ENCODE measurements at regions not wholly inside any gene's neighbourhood (a gene's known extent, or its start where the extent isn't known, plus 50 kb on each side); places are given as distances from the start of the nearest gene placed in this dataset.
A peak's percentile ranks its signal among the peaks of the same experiment; 100 is the strongest.

DNA sequence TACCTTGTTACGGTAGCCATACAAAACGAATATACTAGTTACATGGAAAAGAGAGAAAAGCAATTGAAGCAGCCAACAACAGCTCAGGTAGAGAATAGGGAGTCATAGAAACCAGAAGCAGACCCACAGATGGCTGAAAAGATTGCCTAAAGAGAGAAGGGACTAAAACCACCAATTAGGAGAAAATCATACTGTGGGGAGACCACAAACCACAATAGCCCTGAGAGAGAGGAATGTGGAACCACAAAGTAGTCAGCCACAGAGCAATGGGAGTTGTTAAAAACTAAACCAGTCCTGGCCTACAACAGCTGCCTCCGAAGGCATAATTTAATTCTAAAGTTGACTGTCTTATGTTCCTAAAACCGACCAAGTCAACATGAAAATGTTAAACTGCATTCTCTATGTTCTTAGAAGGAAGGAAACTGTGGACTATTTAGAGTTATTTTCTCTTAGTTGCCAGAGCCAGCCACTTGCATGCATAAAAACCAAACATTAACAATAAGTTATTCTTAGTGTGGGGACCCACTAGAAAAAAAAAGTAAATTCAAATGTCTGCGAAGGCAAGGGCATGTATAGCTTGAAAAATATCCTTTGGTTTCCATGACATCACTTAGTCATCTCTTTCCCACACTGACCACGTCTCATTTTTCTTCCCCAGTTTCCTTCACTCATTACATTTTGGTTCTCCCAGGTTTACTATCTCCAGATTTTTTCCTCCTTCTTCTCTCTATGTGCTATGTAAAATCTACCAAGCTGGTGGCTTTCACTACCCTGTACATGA lies 398.1 kb downstream of the NOVA1 start:
- no peak for DNase-seq

DNA sequence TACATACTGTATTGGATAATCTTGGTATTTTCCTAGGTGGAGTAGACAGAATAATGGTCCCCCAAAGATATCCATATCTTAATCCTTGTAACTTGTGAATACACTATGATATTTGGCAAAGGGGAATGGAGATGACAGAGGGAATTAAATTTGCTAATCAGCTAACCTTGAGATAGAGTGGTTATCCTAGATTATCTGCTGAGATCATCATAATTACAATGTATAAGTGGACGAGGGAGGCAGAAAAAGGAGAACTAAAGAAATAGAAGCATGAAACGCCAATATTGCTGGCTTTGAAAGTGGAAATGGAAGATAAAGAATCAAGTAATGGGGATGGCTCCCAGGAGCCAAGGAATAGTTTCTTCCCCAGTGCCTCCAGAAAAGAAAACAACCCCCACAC lies 398.7 kb downstream of the NOVA1 start:
- no peak for DNase-seq

DNA sequence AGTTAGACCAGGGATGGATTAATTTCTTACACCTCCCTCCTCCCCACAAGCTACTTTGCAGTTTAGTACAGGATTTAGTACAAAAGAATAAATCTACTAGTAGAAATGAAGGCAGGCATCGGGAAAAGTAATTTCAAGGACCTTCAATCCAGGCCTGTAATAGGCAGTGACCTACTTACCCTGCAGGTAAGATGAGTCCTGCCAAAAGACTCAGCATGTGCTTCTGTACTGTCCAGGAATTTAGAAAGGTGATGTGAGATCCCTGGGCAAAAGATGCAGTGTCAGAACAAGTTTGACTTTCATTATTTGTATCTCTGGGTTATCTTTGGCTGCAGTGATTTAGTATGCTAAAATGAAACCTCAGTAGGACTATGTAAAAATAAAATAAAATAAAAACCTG lies 403.0 kb downstream of the NOVA1 start:
- no peak for DNase-seq

DNA sequence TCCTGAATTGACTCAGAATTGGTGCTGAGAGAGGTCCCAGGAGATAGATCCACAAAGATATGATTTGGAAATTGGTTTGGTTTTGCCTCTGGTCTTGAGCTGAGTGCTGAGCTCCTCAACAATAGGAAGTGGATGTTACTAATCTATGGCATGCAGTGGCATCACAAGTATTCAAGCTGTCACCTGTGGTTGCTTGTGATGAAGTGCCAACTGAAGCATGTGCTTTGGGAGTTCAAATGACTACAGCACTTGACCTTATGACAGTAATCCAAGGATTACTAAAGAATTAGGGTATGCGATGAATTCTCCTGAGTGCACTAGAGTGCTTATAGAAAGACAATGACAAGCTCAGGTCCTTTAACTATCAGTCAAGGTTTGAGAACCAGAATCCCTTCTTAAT lies 406.2 kb downstream of the NOVA1 start:
- no peak for DNase-seq

DNA sequence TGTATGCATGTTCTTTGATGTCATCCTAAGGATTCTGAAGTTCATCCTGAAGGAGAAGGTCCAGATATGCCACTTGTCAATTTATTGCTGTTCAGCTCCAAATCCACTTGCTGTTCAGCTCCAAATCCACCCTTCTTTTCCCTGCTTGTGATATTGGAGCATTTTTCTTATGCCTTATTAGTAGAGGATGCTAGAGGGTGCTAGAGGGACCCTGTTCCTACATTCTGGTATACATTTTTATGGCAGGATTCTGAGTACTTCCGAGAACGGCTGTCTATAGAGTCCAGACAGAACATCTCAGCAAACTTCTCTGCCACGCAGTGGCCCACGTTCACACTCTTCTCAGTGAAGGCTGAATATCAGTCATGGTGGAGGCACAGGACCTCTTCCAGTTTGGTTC lies 406.7 kb downstream of the NOVA1 start:
- peak in 1 of 2 experiments; percentile 19 for DNase-seq

DNA sequence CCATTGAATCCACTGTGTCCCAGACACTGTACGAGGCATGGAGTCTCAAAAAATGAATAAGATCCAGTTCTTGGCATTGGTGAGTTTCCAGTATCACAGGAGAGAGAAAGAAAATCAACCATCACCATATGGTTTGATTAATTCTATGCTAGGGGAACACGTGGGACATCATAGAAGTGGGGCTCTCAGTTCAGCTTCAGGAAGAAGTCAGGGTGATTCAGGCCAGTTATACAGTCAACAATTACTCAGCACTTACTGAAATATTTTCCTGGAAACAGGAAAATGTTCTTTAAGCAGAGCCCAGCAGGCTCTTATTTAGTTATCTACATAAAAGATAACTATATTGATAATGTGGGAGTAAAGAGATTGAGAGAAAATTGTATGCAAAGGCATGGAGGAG lies 407.2 kb downstream of the NOVA1 start:
- no peak for DNase-seq

DNA sequence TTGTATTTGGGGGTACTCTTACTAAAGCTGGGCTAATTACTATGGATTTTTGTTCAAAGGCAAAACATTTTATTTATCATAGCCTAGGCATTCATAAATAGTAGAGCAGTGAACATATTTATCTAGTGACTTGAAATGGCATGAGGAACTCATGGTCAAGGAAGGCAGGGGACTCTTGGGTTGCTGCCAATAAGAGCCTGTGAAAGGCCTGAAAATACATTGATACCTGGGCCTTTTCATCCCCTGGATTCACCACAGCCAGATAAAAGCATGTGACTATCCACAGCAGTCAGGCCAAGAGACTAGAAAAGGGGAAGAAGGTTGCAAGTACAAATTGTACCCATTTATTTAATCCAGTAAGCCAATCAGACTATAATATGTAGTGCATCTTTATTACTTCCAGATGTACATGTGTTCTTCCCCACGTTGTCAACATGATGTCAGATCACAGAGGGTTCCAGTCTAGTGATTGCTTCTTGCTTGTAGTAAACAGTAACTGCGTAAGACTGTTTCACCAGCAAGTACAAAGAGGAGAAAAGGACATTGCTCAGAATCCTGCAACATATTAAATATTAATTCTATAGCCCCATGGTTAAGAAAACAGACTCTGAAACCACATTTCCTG lies 409.7 kb downstream of the NOVA1 start:
- no peak for DNase-seq

DNA sequence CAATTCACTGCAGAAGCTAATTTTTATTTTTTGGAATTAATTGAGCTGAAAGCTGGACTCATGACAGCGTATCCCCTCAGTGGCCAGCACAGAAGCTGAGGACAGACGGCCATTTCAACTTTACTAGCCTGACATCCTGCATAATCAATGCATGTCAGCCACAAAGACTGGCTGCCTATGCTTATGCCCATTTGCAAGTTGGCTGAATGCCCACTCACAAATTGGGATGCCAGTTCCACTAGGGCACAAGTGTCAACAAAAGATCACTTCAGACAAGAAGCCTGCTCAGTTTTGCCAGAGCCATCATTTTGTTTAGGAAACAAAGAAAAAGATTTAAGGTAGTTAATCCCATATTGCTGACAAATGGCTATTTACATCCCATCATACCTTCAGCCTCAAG lies 417.6 kb downstream of the NOVA1 start:
- peak; percentile 44 to 72 for DNase-seq

DNA sequence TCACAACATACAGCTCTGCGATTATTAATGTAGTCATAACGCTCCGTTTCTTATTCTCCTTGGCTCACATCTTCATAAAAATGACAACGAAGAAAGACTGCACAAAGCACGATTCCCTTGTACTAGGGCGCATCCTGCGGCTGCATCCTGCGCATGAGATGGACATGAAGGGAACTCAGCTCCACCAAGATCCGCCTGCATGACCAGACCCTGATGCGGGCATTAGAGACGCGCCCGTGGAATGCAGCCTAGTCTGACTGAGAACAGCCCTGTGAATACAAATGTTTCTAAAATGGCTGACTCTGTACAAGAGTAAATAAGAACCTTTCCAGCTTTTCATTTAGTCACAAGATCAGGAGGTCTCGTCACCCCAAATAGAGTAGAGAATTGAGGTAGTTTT lies 422.2 kb downstream of the NOVA1 start:
- no peak for DNase-seq

DNA sequence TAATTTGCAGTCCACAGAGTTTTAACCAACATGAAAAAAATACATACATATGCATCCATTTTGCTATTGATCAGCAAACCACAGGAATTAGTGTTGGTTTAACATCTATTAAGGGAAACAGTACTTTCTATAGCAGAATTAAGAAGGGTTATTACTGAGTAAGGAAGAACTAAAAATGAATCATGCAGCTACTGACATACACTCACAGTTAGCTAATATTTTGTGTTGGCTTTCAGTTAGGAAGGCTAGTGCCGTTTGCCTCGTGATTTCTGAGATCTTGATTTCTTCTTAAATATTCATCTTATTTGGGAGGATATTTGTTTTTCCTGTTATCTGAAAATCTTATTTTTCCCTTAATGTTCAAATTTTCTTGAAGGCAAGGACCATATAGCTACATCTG lies 423.4 kb downstream of the NOVA1 start:
- DNase-seq = no peak

DNA sequence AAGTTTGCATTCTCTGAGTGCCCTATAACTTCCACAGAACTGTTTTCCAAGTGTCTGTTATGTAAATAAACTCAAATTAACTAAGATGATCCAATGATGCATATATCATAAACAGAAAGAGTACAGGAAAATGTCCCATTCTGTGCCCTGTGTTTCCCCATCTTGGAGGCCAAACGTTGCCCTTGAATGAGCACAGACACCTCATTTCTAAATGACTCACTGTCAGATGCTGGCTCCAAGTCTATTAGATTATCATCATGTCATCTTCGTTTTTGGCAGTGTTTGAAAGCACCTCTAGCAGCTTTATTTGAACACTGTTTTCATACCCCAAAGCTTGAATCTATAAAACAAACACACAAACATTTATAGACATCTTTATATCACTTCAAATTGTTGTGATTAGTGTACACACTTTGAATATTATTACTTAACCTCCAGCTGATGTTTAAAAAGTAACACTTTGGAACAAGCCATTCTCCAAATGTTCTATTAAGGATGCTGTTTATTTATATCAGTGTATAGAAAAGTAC lies 424.2 kb downstream of the NOVA1 start:
- DNase-seq = peak in 1 of 2 experiments; percentile 55

DNA sequence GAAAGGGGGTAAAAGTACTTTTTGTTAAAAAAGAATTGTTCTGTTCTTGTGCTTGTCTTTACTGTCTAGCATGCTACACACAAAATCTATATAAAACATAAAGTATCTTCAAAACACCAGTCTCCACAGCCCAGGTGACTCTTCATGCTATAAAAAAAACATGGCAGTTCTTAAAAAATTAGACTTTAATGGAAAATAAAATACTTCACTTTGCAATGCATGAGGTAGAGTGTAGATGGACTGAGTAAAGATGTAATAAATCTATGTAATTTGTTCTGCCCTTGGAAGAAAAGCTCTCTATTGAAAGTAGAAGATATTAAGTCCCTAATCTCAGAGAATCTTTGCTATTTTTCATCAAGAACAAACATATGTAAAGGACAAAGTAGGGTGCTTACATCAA lies 425.4 kb downstream of the NOVA1 start:
- DNase-seq = no peak

DNA sequence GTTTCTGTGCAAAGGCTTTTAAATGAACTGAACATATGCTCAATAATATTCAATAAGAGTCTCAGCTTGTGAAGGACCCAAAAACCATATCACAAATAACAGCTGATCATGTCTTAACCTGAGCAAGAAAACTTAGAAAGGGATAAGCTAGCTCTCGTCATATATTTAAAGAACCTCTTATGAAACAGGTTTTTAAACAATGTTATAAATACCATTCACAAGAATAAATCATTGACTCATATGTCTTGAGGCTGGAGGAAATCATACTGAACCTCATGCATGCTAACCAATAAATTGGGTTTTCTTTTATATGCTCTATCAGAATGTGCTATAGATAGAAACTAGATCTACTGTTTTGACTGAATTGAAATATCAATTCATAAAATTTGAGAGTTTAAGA lies 426.9 kb downstream of the NOVA1 start:
- DNase-seq = no peak

DNA sequence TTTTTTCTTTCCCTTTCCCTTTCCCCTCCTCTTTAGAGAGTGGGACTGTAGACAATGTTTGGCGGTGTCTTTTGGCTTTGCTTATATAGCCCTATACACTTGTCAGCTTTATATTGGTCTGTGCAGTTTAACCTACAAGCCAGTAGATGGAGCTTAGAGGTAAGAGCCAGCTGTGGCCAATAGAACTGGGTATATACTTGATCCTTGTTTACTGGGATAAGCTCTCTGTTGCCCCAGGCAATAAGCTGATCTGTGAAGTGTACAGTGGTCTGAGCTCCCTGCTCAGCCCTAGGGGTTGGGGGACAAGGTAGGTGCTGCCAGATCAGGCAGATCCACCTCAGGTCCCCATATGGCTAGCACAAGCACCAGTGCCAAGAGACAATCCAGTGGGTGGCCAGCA lies 434.1 kb downstream of the NOVA1 start:
- peak in 1 of 2 experiments; percentile 50 for DNase-seq

DNA sequence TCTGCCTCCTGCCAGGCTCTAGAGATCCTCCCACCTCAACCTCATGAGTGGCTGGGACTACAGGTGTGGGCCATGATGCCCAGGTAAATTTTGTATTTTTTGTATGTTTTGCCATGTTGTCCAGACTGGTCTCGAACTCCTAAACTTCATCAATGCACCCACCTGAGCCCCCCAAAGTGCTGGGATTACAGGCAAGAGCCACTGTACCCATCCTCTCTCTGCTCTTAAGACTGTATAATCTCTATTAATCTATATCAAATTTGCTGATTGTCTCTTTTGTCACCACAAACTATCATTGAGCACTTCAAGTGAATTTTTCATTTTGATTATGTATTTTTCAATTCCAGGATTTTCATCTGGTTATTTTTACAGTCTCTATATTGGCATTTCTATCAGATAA lies 440.3 kb downstream of the NOVA1 start:
- no peak for DNase-seq

DNA sequence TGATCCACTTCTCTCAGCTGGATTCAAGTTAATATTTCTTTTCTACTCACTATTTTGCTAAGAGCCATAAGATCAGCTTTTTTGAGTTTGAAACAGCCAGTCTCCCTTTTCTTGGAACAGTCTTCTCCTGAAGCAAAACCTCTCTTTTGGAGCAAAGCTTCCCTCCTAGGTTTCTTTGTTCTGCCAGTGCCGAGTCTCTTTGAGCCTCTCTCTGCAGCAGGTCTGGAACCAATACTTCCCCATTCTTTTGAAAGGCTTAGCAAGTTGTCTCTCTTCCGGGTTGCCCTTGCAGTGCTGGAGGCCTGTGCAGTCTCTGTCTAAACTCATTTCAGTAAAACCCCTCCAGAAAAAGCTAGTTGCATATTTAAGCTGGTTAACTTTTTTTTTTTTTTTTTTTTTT lies 454.8 kb downstream of the NOVA1 start:
- no peak for DNase-seq

DNA sequence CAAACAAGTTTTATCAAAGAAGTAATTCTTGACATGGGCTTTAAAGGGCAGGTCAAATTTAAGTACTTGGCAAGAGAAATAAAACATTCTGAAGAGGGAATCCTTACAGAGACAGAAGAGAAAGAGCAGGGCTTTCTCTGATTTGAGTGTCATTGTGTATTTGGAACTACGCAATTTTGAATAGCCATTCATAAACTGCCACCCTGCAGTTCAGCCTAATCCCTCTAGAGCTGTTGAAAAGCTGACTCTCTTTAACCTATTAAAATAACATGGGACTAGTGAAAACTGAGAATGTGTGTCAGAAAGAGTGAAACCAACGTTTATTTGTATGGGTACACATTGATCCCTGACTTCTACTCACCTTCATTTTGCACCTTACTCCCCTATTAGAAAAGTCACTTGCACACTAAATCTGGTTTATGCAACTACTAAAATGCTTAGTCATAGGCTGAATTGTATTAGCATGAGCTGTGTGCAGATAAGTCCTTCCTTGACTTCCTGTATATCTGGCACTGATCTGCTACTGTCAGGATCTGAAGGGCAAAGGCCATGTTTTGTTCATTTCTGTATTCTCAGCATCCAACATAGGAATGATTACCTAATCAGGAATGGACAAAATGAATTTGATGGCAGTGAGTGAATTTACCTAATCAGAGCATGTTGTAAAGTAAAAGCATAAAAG lies 458.9 kb downstream of the NOVA1 start:
- DNase-seq = no peak

DNA sequence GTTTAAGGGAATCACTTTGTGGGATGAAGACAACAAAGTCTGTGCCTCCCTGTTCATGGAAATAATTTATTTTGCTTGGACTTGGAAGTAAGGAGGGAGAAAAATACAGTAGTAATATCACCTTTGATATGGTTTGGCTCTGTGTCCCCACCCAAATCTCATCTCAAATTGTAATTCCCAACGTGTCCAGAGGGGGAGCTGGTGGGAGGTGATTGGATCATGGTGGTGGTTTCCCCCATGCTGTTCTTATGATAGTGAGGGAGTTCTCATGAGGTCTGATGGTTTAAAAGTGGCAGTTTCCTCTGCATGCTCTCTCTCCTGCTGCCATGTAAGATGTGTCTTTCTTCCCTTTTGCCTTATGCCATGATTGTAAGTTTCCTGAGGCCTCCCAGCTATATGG lies 460.7 kb downstream of the NOVA1 start:
- no peak for DNase-seq

DNA sequence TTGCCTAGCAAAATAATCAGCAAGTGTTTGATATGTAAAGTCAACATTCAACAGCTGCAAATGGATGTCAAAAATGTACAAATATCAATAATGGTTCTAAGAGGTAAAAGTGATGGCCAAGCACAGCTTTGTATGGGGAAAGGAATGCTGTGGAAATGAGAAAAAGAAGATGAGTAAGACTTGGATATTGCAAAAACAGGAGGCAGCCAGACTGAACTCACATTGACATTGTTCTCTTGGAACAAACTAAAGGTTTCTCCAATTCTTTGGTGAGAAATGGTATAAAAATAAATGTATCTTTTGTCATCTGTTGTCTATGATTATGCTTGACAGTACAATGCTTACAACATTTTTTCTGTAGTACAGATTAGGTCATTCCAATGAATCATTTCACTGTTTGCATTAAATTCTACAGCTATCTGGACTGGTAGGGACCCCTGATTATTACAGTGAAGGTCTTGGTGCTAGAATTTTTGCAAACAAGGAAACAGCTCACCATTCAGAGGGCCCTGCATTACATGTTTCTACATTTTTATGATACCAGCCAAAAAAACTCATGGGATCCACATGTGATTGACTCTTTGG lies 465.7 kb downstream of the NOVA1 start:
- DNase-seq = no peak

DNA sequence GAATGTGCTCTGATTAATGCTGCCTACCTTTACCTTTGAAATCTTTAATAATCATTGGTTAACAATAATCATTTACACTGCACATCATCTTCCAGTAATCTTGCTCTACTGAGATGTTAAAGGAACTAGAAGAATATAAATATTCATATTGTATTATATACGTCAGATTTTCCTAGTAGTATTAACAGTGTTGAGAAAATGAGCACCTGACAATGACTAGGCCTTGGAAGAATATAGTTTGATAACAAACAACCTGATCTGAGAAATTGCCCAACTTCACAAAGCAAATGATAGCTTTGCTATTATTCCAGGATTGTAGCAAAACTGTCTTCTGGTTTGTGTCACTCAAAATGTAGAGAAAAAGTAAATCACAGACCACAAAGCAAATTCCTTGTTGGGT lies 467.1 kb downstream of the NOVA1 start:
- DNase-seq = no peak

DNA sequence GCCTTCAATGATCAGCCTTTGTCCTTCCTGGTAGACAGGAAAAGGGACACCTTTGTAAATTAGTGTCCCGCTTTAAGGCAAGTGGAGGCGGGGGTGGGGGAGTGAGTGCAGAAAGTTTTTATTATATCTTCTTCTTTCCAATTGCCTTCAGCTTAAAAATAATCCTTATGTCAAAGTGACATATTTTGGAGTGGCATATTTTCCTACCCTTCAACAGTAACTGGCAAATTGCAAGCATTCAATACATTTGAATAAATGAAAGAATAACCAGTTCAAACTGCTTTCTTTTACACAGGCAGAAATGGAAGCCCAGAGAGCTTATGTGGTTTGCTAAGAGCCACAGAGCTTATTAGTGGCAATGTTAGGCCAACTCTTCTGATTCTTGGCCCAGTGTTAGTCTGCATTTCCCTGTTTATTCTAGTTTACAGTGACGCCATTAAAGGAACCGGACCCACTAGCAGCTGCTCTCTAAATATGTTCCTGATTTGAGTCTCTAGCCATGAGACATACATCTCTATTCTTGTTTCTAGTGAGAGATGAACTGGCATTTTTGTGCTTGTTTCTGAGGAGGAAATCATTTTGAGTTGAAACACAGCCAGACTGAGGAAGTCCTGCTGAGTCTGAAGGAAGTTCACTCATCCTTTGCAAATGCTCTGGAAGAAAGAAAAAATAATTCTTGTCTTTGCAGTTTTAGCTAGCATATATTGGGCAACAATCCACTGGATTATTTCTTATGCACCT lies 468.7 kb downstream of the NOVA1 start:
- DNase-seq = peak; percentile 80 to 85

DNA sequence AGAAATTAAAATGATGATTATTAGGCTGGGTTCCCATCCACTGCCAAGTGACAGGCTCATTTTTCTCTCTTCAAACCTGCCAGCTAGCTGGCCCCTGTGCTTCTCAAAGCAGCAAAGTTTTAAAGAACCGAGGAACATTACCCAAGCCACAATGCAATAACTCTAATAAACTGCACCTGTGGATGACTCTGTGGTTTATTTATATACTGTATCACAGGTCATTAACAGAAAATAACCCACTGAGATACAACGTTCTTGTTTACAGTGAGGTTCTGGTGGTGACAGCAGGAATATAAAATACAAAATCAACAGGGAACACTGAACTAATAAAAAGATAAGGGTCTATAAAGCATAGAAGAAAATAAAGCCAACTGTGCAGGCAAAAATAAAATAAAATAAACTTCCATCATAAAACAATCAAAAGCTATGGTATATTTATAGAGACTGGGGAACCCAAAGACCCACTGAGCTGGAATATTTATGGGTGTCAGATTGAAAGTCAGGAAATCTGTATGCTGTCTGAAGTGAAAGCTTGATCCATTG lies 472.9 kb downstream of the NOVA1 start:
- DNase-seq = no peak

DNA sequence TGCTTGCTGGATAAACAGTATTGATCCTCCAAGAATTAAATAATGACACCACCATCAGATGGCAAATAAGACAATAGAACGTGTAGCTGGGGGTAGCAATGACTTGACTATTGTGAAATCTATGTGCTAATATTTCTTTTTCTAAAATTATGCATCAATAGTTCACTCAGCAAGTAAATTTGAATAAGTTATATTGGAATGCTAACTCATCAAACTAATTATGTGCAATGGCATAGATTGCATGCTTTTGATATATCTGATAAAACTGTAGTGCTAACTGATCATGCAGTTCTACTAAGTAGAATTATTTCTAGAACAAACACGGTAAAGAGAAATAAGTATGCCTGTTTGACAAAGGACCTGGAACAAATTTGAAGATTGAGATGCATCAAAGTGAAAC lies 474.4 kb downstream of the NOVA1 start:
- no peak for DNase-seq

All from NCI-H446 (cell line).